Occipital lobe (tissue), 1 donor: ENCODE measurements at regions not wholly inside any gene's neighbourhood (a gene's known extent, or its start where the extent isn't known, plus 50 kb on each side); places are given as distances from the start of the nearest gene placed in this dataset.

ENCODE experiments used
- DNase-seq: peaks from one replicate; lab custom pipeline; 2025; lab: John Stamatoyannopoulos, UW

- no peak for DNase-seq
Observed at GRCh38 chr1:29789221-29789909, 553.0 kb downstream of the PTPRU start.

GRCh38 chr1:29786791-29787732 is 550.7 kb downstream of the PTPRU start:
- DNase-seq: no peak

- no peak for DNase-seq
Observed at GRCh38 chr1:29786195-29786594, 549.9 kb downstream of the PTPRU start.

- DNase-seq: no peak
Observed at GRCh38 chr1:29785554-29785953, 549.2 kb downstream of the PTPRU start.

- DNase-seq: no peak
Observed at GRCh38 chr1:29785137-29785527, 548.8 kb downstream of the PTPRU start.

GRCh38 chr1:29784276-29785136 is 548.2 kb downstream of the PTPRU start:
- no peak for DNase-seq

GRCh38 chr1:29783508-29784275 is 547.4 kb downstream of the PTPRU start:
- DNase-seq: no peak

- DNase-seq: no peak
Observed at GRCh38 chr1:29782846-29783507, 546.7 kb downstream of the PTPRU start.

GRCh38 chr1:29779146-29779545 is 542.8 kb downstream of the PTPRU start:
- no peak for DNase-seq

GRCh38 chr1:29777522-29777921 is 541.2 kb downstream of the PTPRU start:
- DNase-seq: no peak

- no peak for DNase-seq
Observed at GRCh38 chr1:29774355-29774754, 538.0 kb downstream of the PTPRU start.

- no peak for DNase-seq
Observed at GRCh38 chr1:29772584-29773100, 536.3 kb downstream of the PTPRU start.

GRCh38 chr1:29767769-29768425 is 531.6 kb downstream of the PTPRU start:
- DNase-seq: no peak

- DNase-seq: no peak
Observed at GRCh38 chr1:29767088-29767685, 530.9 kb downstream of the PTPRU start.

- DNase-seq: no peak
Observed at GRCh38 chr1:29762635-29763034, 526.3 kb downstream of the PTPRU start.

- DNase-seq: no peak
Observed at GRCh38 chr1:29761159-29761928, 525.0 kb downstream of the PTPRU start.

GRCh38 chr1:29760067-29760564 is 523.8 kb downstream of the PTPRU start:
- DNase-seq: no peak

- no peak for DNase-seq
Observed at GRCh38 chr1:29758781-29759499, 522.6 kb downstream of the PTPRU start.
